HEK293 (cell line): ENCODE measurements at regions not wholly inside any gene's neighbourhood (a gene's known extent, or its start where the extent isn't known, plus 50 kb on each side); places are given as distances from the start of the nearest gene placed in this dataset.

Experiments used
- CTCF ChIA-PET: fragments of 350-600 bp; formaldehyde crosslinking; extraction: SDS; loops from one replicate; lab custom pipeline; 2021; ENCODE audit warnings: antibody characterized with exemption; lab: Yijun Ruan, JAX
- POLR2A ChIA-PET: fragments of 300-600 bp; formaldehyde crosslinking; extraction: SDS; loops from one replicate; lab custom pipeline; 2020; ENCODE audit warnings: antibody characterized with exemption, inconsistent platforms; lab: Yijun Ruan, JAX
- H3K27ac ChIP-seq: fragments of 200-500 bp; sonication (Bioruptor generic); 2 replicates; pipeline ENCODE4 v1.5.1; 2014; ENCODE audit warnings: low read depth, low read length, control low read depth, inconsistent platforms; ENCODE audit errors: extremely low read depth
- H3K36me3 ChIP-seq, 2 experiments: fragments of 200-500 bp in 1 of 2; sonication (Bioruptor generic) in 1 of 2; 1 replicate in 1 of 2; 2 replicates in 1 of 2; pipeline ENCODE4 v1.5.1; 2014 to 2017; ENCODE audit warnings: inconsistent platforms in 2 of 2, low read length in 2 of 2; ENCODE audit not compliant: control insufficient read depth in 2 of 2, insufficient read depth in 1 of 2
- H3K4me1 ChIP-seq: fragments of 200-500 bp; sonication (Bioruptor generic); 2 replicates; pipeline ENCODE4 v1.5.1; 2014; ENCODE audit warnings: mild to moderate bottlenecking, low read length, inconsistent platforms; ENCODE audit not compliant: control insufficient read depth, insufficient read depth
- H3K4me3 ChIP-seq: 2 replicates; pipeline ENCODE4 v1.5.1; 2011; ENCODE audit warnings: low read depth, mild to moderate bottlenecking, control low read depth, low read length, moderate library complexity
- H3K9me3 ChIP-seq: fragments of 200-500 bp; sonication (Bioruptor generic); 2 replicates; pipeline ENCODE4 v1.5.1; 2014; ENCODE audit warnings: low read depth, low read length, inconsistent platforms; ENCODE audit not compliant: control insufficient read depth, insufficient read depth
- BCL11B ChIP-seq: fragments of 450-650 bp; formaldehyde crosslinking; IDR thresholded peaks from 2 replicates; pipeline ENCODE4 v1.5.1; 2016; ENCODE audit warnings: low read depth, missing biosample characterization, missing genetic modification characterization
- BCL6B ChIP-seq: fragments of 450-650 bp; formaldehyde crosslinking; IDR thresholded peaks from 2 replicates; pipeline ENCODE4 v1.5.1; 2017; ENCODE audit warnings: missing biosample characterization, missing genetic modification characterization
- ELK4 ChIP-seq: IDR thresholded peaks from 2 replicates; pipeline ENCODE4 v1.6.1; 2011; ENCODE audit warnings: mild to moderate bottlenecking, low read depth, low read length, borderline replicate concordance
- FEZF1 ChIP-seq: fragments of 450-650 bp; formaldehyde crosslinking; IDR thresholded peaks from 2 replicates; pipeline ENCODE4 v1.5.1; 2016; ENCODE audit warnings: missing biosample characterization, missing genetic modification characterization
- HOXA7 ChIP-seq: sonication (generic); formaldehyde crosslinking; IDR thresholded peaks from 2 replicates; pipeline ENCODE4 v1.8.1; 2022; ENCODE audit warnings: missing genetic modification reagents, borderline replicate concordance
- IKZF3 ChIP-seq: fragments of 450-650 bp; IDR thresholded peaks from 2 replicates; pipeline ENCODE4 v1.5.0; 2018; ENCODE audit warnings: missing biosample characterization, mild to moderate bottlenecking, missing genetic modification characterization, moderate library complexity
- KLF1 ChIP-seq: fragments of 450-650 bp; formaldehyde crosslinking; IDR thresholded peaks from 2 replicates; pipeline ENCODE4 v1.5.1; 2016; ENCODE audit warnings: missing biosample characterization, missing genetic modification characterization
- KLF9 ChIP-seq: fragments of 450-650 bp; formaldehyde crosslinking; IDR thresholded peaks from 2 replicates; pipeline ENCODE4 v1.5.1; 2016; ENCODE audit warnings: missing biosample characterization, missing genetic modification characterization, low read depth
- OVOL3 ChIP-seq: fragments of 450-650 bp; formaldehyde crosslinking; IDR thresholded peaks from 2 replicates; pipeline ENCODE4 v1.5.1; 2016; ENCODE audit warnings: missing biosample characterization, missing genetic modification characterization
- SCRT1 ChIP-seq: fragments of 450-650 bp; formaldehyde crosslinking; IDR thresholded peaks from 2 replicates; pipeline ENCODE4 v1.5.1; 2016; ENCODE audit warnings: missing biosample characterization, missing genetic modification characterization, borderline replicate concordance
- SCRT2 ChIP-seq: fragments of 450-650 bp; formaldehyde crosslinking; IDR thresholded peaks from 2 replicates; pipeline ENCODE4 v1.5.1; 2016; ENCODE audit warnings: missing biosample characterization, missing genetic modification characterization
- ZBTB1 ChIP-seq: fragments of 450-650 bp; formaldehyde crosslinking; IDR thresholded peaks from 2 replicates; pipeline ENCODE4 v1.5.1; 2016; ENCODE audit warnings: missing biosample characterization, missing genetic modification characterization
- ZNF10 ChIP-seq: fragments of 450-650 bp; formaldehyde crosslinking; IDR thresholded peaks from 2 replicates; pipeline ENCODE4 v1.5.1; 2017; ENCODE audit warnings: missing biosample characterization, missing genetic modification characterization
- ZNF155 ChIP-seq: fragments of 450-650 bp; formaldehyde crosslinking; IDR thresholded peaks from 2 replicates; pipeline ENCODE4 v1.5.1; 2016; ENCODE audit warnings: missing biosample characterization, missing genetic modification characterization
- ZNF280C ChIP-seq: fragments of 450-650 bp; formaldehyde crosslinking; IDR thresholded peaks from 2 replicates; pipeline ENCODE4 v1.5.1; 2016; ENCODE audit warnings: missing biosample characterization, missing genetic modification characterization
- ZNF629 ChIP-seq: fragments of 450-650 bp; formaldehyde crosslinking; IDR thresholded peaks from 2 replicates; pipeline ENCODE4 v1.5.1; 2017; ENCODE audit warnings: missing biosample characterization, missing genetic modification characterization
- ZNF677 ChIP-seq: fragments of 450-650 bp; IDR thresholded peaks from 2 replicates; pipeline ENCODE4 v1.5.0; 2018; ENCODE audit warnings: missing biosample characterization, mild to moderate bottlenecking, missing genetic modification characterization, moderate library complexity
- ZNF843 ChIP-seq: fragments of 450-650 bp; formaldehyde crosslinking; IDR thresholded peaks from 2 replicates; pipeline ENCODE4 v1.5.1; 2016; ENCODE audit warnings: missing biosample characterization, missing genetic modification characterization
- ZSCAN4 ChIP-seq: fragments of 450-650 bp; formaldehyde crosslinking; IDR thresholded peaks from 2 replicates; pipeline ENCODE4 v1.5.1; 2017; ENCODE audit warnings: missing biosample characterization, missing genetic modification characterization
- ZXDB ChIP-seq: fragments of 450-650 bp; formaldehyde crosslinking; IDR thresholded peaks from 2 replicates; pipeline ENCODE4 v1.5.1; 2016; ENCODE audit warnings: missing biosample characterization, missing genetic modification characterization
- TF ChIP-seq, protein P1 (sequence below): fragments of 450-650 bp; formaldehyde crosslinking; IDR thresholded peaks from 2 replicates; pipeline ENCODE4 v1.5.1; 2017; ENCODE audit warnings: missing biosample characterization, missing genetic modification characterization
- TF ChIP-seq, protein P2 (sequence below): fragments of 450-650 bp; formaldehyde crosslinking; IDR thresholded peaks from 2 replicates; pipeline ENCODE4 v1.5.0; 2017; ENCODE audit warnings: missing biosample characterization, missing genetic modification characterization, borderline replicate concordance

GRCh38 chr3:115322901-115323300 is 175.8 kb upstream of the ZBTB20 start:
- Histone ChIP-seq H3K36me3 (no peaks in the 10 kb centered on the region), H3K9me3 (no peaks in the 10 kb centered on the region), H3K27ac (no peak overlapping the region), H3K4me3 (no peak overlapping the region), H3K4me1 (no peaks in the 10 kb centered on the region)
- ChIA-PET POLR2A (no interaction called here), CTCF (interaction anchor here (0.7 kb wide), 1 partner anchor 105 kb away, joined by 3 read pairs; no protein-coding TSS in a partner anchor)
- no peak for TF ChIP-seq IKZF3 (tag by site-specific recombination)
- TF ChIP-seq FEZF1 (tag by site-specific recombination) = no peak
- no peak for TF ChIP-seq ZNF629 (tag by site-specific recombination)
- no peak for TF ChIP-seq KLF9 (tag by site-specific recombination)
- TF ChIP-seq SCRT2 (tag by site-specific recombination) = no peak
- no peak for TF ChIP-seq ZNF10
- no peak for TF ChIP-seq BCL6B (tag by site-specific recombination)
- TF ChIP-seq ZBTB1 = no peak
- TF ChIP-seq ZNF843 (tag by site-specific recombination) = no peak
- TF ChIP-seq ZSCAN4 = no peak
- no peak for TF ChIP-seq OVOL3

GRCh38 chr3:115323380-115323779 is 176.3 kb upstream of the ZBTB20 start:
- Histone ChIP-seq H3K36me3 (no peaks in the 10 kb centered on the region), H3K27ac (no peak overlapping the region), H3K4me1 (no peaks in the 10 kb centered on the region), H3K4me3 (no peak overlapping the region), H3K9me3 (no peaks in the 10 kb centered on the region)
- CTCF ChIA-PET = no interaction called here
- POLR2A ChIA-PET = no interaction called here
- no peak for TF ChIP-seq ZNF677 (tag by site-specific recombination)
- TF ChIP-seq KLF1 (tag by site-specific recombination) = no peak
- TF ChIP-seq, protein P1, sequence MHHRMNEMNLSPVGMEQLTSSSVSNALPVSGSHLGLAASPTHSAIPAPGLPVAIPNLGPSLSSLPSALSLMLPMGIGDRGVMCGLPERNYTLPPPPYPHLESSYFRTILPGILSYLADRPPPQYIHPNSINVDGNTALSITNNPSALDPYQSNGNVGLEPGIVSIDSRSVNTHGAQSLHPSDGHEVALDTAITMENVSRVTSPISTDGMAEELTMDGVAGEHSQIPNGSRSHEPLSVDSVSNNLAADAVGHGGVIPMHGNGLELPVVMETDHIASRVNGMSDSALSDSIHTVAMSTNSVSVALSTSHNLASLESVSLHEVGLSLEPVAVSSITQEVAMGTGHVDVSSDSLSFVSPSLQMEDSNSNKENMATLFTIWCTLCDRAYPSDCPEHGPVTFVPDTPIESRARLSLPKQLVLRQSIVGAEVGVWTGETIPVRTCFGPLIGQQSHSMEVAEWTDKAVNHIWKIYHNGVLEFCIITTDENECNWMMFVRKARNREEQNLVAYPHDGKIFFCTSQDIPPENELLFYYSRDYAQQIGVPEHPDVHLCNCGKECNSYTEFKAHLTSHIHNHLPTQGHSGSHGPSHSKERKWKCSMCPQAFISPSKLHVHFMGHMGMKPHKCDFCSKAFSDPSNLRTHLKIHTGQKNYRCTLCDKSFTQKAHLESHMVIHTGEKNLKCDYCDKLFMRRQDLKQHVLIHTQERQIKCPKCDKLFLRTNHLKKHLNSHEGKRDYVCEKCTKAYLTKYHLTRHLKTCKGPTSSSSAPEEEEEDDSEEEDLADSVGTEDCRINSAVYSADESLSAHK = no peak
- TF ChIP-seq, protein P2, sequence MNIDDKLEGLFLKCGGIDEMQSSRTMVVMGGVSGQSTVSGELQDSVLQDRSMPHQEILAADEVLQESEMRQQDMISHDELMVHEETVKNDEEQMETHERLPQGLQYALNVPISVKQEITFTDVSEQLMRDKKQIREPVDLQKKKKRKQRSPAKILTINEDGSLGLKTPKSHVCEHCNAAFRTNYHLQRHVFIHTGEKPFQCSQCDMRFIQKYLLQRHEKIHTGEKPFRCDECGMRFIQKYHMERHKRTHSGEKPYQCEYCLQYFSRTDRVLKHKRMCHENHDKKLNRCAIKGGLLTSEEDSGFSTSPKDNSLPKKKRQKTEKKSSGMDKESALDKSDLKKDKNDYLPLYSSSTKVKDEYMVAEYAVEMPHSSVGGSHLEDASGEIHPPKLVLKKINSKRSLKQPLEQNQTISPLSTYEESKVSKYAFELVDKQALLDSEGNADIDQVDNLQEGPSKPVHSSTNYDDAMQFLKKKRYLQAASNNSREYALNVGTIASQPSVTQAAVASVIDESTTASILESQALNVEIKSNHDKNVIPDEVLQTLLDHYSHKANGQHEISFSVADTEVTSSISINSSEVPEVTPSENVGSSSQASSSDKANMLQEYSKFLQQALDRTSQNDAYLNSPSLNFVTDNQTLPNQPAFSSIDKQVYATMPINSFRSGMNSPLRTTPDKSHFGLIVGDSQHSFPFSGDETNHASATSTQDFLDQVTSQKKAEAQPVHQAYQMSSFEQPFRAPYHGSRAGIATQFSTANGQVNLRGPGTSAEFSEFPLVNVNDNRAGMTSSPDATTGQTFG = no peak
- no peak for TF ChIP-seq ZXDB (tag by site-specific recombination)
- no peak for TF ChIP-seq KLF9 (tag by site-specific recombination)
- no peak for TF ChIP-seq HOXA7 (CRISPR knock-in tag)
- no peak for TF ChIP-seq ELK4
- TF ChIP-seq SCRT1 (tag by site-specific recombination) = no peak
- no peak for TF ChIP-seq ZNF155 (tag by site-specific recombination)
- TF ChIP-seq ZNF280C = no peak
- TF ChIP-seq BCL11B (tag by site-specific recombination) = no peak
